SK-N-SH (cell line): ENCODE measurements at regions not wholly inside any gene's neighbourhood (a gene's known extent, or its start where the extent isn't known, plus 50 kb on each side); places are given as distances from the start of the nearest gene placed in this dataset.

Experiments used
- CTCF ChIA-PET: fragments of 300-600, 350-600 bp; formaldehyde crosslinking; extraction: SDS; loops from one replicate; lab custom pipeline; 2021; lab: Yijun Ruan, JAX
- POLR2A ChIA-PET: fragments of 350-600 bp; sonication (Branson Sonifier 250); formaldehyde crosslinking; extraction: SDS; loops from one replicate; lab custom pipeline; 2020; ENCODE audit warnings: antibody characterized with exemption, inconsistent platforms; lab: Yijun Ruan, JAX
- DNase-seq: peaks from one replicate; pipeline ENCODE4 v3.0.0; 2012
- H2AFZ ChIP-seq: fragments of 200-600 bp; sonication (generic); 2 replicates; pipeline ENCODE4 v1.8.1; 2016; ENCODE audit warnings: antibody characterized with exemption, mild to moderate bottlenecking, low read depth
- H3F3A ChIP-seq: fragments of 200-600 bp; sonication (generic); replicated peaks from 2 replicates; pipeline ENCODE3; 2016; ENCODE audit warnings: antibody characterized with exemption, mild to moderate bottlenecking; ENCODE audit not compliant: insufficient read depth
- H3K27ac ChIP-seq, 2 experiments: fragments of 200-500 bp in 1 of 2; fragments of 200-600 bp in 1 of 2; sonication (Bioruptor generic) in 1 of 2; sonication (generic), shearing (Covaris generic) in 1 of 2; 2 replicates each; pipeline versions ENCODE4 v1.5.1 to v1.6.1; 2014 to 2016; ENCODE audit warnings: low read depth in 2 of 2, inconsistent platforms in 1 of 2, low read length in 1 of 2, mild to moderate bottlenecking in 1 of 2, mixed read lengths in 1 of 2
- H3K27me3 ChIP-seq: fragments of 200-600 bp; sonication (generic), shearing (Covaris generic); 2 replicates; pipeline ENCODE4 v1.6.1; 2016; ENCODE audit warnings: mixed run types; ENCODE audit not compliant: insufficient read depth
- H3K36me3 ChIP-seq, 2 experiments: fragments of 200-500 bp in 1 of 2; fragments of 200-600 bp in 1 of 2; sonication (Bioruptor generic) in 1 of 2; sonication (generic) in 1 of 2; replicated peaks in 1 of 2; 2 replicates each; pipeline versions ENCODE3 to v1.5.1; 2014 to 2016; ENCODE audit warnings: low read length in 1 of 2, mild to moderate bottlenecking in 1 of 2; ENCODE audit not compliant: insufficient read depth in 2 of 2, control insufficient read depth in 1 of 2
- H3K4me1 ChIP-seq, 2 experiments: fragments of 200-500 bp in 1 of 2; fragments of 200-600 bp in 1 of 2; sonication (Bioruptor generic) in 1 of 2; sonication (generic), shearing (Covaris generic) in 1 of 2; 2 replicates each; pipeline versions ENCODE4 v1.5.1 to v1.6.1; 2014 to 2016; ENCODE audit warnings: low read depth in 1 of 2, low read length in 1 of 2, mixed run types in 1 of 2; ENCODE audit not compliant: insufficient read depth in 2 of 2, control insufficient read depth in 1 of 2
- H3K4me2 ChIP-seq: fragments of 200-600 bp; sonication (generic), shearing (Covaris generic); 2 replicates; pipeline ENCODE4 v1.6.1; 2017; ENCODE audit warnings: mixed run types
- H3K4me3 ChIP-seq, 2 experiments: fragments of 200-500 bp in 1 of 2; fragments of 200-600 bp in 1 of 2; sonication (Bioruptor generic) in 1 of 2; sonication (generic), shearing (Covaris generic) in 1 of 2; 2 replicates each; pipeline versions ENCODE4 v1.5.1 to v1.8.1; 2014 to 2016; ENCODE audit warnings: low read depth in 2 of 2, inconsistent platforms in 1 of 2, low read length in 1 of 2, mild to moderate bottlenecking in 1 of 2, mixed read lengths in 1 of 2, moderate library complexity in 1 of 2
- H3K79me2 ChIP-seq: fragments of 200-600 bp; sonication (generic); 2 replicates; pipeline ENCODE4 v1.8.1; 2017; ENCODE audit warnings: mild to moderate bottlenecking; ENCODE audit not compliant: insufficient read depth
- H3K9ac ChIP-seq: fragments of 200-600 bp; sonication (generic); 2 replicates; pipeline ENCODE4 v1.6.1; 2017; ENCODE audit warnings: mixed run types
- H3K9me2 ChIP-seq: fragments of 200-600 bp; sonication (generic); 2 replicates; pipeline ENCODE4 v1.6.1; 2017; ENCODE audit warnings: mixed run types
- H3K9me3 ChIP-seq: fragments of 200-600 bp; sonication (generic); 2 replicates; pipeline ENCODE4 v1.6.1; 2017; ENCODE audit warnings: mixed run types, mild to moderate bottlenecking, moderate library complexity
- H4K20me1 ChIP-seq: fragments of 200-600 bp; sonication (generic); 2 replicates; pipeline ENCODE4 v1.6.1; 2017; ENCODE audit warnings: mild to moderate bottlenecking, mixed run types; ENCODE audit not compliant: insufficient read depth
- CTCF ChIP-seq: fragments of 200-600 bp; sonication (generic); IDR thresholded peaks from 2 replicates; pipeline ENCODE4 v1.6.1; 2017; ENCODE audit warnings: antibody characterized with exemption, mild to moderate bottlenecking, moderate library complexity
- EP300 ChIP-seq, 2 experiments: IDR thresholded peaks; 2 replicates each; pipeline versions ENCODE4 v1.4.0 to v1.6.1; 2012; ENCODE audit warnings: borderline replicate concordance in 1 of 2, low read depth in 1 of 2, low read length in 1 of 2
- FOSL2 ChIP-seq: IDR thresholded peaks from 2 replicates; pipeline ENCODE4 v1.4.0; 2012; ENCODE audit warnings: low read depth, mild to moderate bottlenecking, moderate library complexity, borderline replicate concordance
- FOXM1 ChIP-seq: IDR thresholded peaks from 2 replicates; pipeline ENCODE4 v1.4.0; 2012; ENCODE audit warnings: low read depth, mild to moderate bottlenecking
- JUND ChIP-seq: IDR thresholded peaks from 2 replicates; pipeline ENCODE4 v1.4.0; 2012
- MAX ChIP-seq: IDR thresholded peaks from 2 replicates; pipeline ENCODE4 v1.4.0; 2012; ENCODE audit warnings: low read depth
- MXI1 ChIP-seq: IDR thresholded peaks from 2 replicates; pipeline ENCODE4 v1.6.1; 2012; ENCODE audit warnings: mild to moderate bottlenecking, low read depth, low read length, improper control_type of control experiment
- NFIC ChIP-seq: IDR thresholded peaks from 2 replicates; pipeline ENCODE4 v1.4.0; 2012; ENCODE audit warnings: borderline replicate concordance
- POLR2AphosphoS5 ChIP-seq: IDR thresholded peaks from 2 replicates; pipeline ENCODE4 v1.6.1; 2012; ENCODE audit warnings: low read depth, low read length
- RAD21 ChIP-seq: IDR thresholded peaks from 2 replicates; pipeline ENCODE4 v1.6.1; 2012; ENCODE audit warnings: mild to moderate bottlenecking, low read length
- RCOR1 ChIP-seq: fragments of 150-350 bp; IDR thresholded peaks from 2 replicates; pipeline ENCODE4 v1.6.1; 2017; ENCODE audit warnings: antibody characterized with exemption, low read length
- REST ChIP-seq: IDR thresholded peaks from 2 replicates; pipeline ENCODE4 v1.6.1; 2012; ENCODE audit warnings: mild to moderate bottlenecking, low read depth, low read length, moderate library complexity
- SMC3 ChIP-seq: IDR thresholded peaks from 2 replicates; pipeline ENCODE4 v1.6.1; 2012; ENCODE audit warnings: low read depth, low read length, improper control_type of control experiment
- TCF12 ChIP-seq: IDR thresholded peaks from 2 replicates; pipeline ENCODE4 v1.4.0; 2012
- TEAD4 ChIP-seq: IDR thresholded peaks from 2 replicates; pipeline ENCODE4 v1.4.0; 2012; ENCODE audit warnings: mild to moderate bottlenecking, borderline replicate concordance; ENCODE audit not compliant: insufficient read depth
- USF1 ChIP-seq: IDR thresholded peaks from 2 replicates; pipeline ENCODE4 v1.4.0; 2012; ENCODE audit warnings: low read depth, borderline replicate concordance
- USF2 ChIP-seq: fragments of 150-350 bp; IDR thresholded peaks from 2 replicates; pipeline ENCODE4 v1.6.1; 2017; ENCODE audit warnings: antibody characterized with exemption, low read length, low read depth, borderline replicate concordance
- WGBS: methylation state at CpG from one replicate; pipeline ENCODE4 v1.1.6; 2017; ENCODE audit warnings: low lambda C conversion rate; 5-methylcytosine and 5-hydroxymethylcytosine counted together

GRCh38 chr4:96035727-96036126, 195.8 kb downstream of the PDHA2 start:
- CTCF ChIA-PET: interaction anchor here (0.6 to 1.6 kb wide), 5 partner anchors 19 to 869 kb away, joined by 3 to 5 read pairs (median 5); no protein-coding TSS in a partner anchor
- Histone ChIP-seq H2AFZ (no peak overlapping the region), H3K9me3 (no peaks in the 10 kb centered on the region), H3K9me2 (peaks cover 3% of the 10 kb centered on the region; the same call in 1 of the 2 replicates), H3K27me3 (no peaks in the 10 kb centered on the region), H3K9ac (no peak overlapping the region), H3K4me3 (no peak overlapping the region; a peak in 1 of 4 replicates)
- POLR2A ChIA-PET: no interaction called here
- DNase-seq: no peak
- TF ChIP-seq POLR2AphosphoS5: no peak
- TF ChIP-seq CTCF: peak; percentile 54
- no peak for TF ChIP-seq USF1
- 0 out of 2 replicates have a peak, but pooled peaks have one; percentile 17 for TF ChIP-seq SMC3
- TF ChIP-seq RAD21: peak; percentile 63
- TF ChIP-seq, all 33 proteins: peak for 3
- no peaks in the 10 kb centered on the region for H3K36me3 ChIP-seq
- H3K27ac ChIP-seq: no peak overlapping the region
- no peaks in the 10 kb centered on the region; a peak in 1 of 4 replicates for H3K4me1 ChIP-seq
- no peak overlapping the region for H3K4me2 ChIP-seq
- no peaks in the 10 kb centered on the region for H4K20me1 ChIP-seq
- no peaks in the 10 kb centered on the region for H3K79me2 ChIP-seq
- no peaks in the 10 kb centered on the region for H3F3A ChIP-seq

GRCh38 chr4:96036781-96037180, 196.9 kb downstream of the PDHA2 start:
- no peaks in the 10 kb centered on the region for H3K79me2 ChIP-seq
- TF ChIP-seq MXI1 (no peak), FOSL2 (no peak), REST (no peak), TEAD4 (no peak), FOXM1 (no peak), MAX (no peak), POLR2AphosphoS5 (no peak), USF2 (no peak), NFIC (no peak), RCOR1 (no peak), EP300 (IDR thresholded peaks at IDR 0.05; ENCODE audit: borderline replicate concordance in 1 of 2, low read depth in 1 of 2, low read length in 1 of 2) (no peak), JUND (no peak), TCF12 (no peak)
- TF ChIP-seq, all 33 proteins: peak for 0
- Histone ChIP-seq H3K9me2 (no peaks in the 10 kb centered on the region), H4K20me1 (no peaks in the 10 kb centered on the region), H3K9me3 (no peaks in the 10 kb centered on the region), H3K4me1 (no peaks in the 10 kb centered on the region; a peak in 1 of 4 replicates), H3F3A (no peaks in the 10 kb centered on the region), H3K27me3 (no peaks in the 10 kb centered on the region), H2AFZ (no peak overlapping the region), H3K9ac (no peak overlapping the region), H3K4me2 (no peak overlapping the region), H3K36me3 (no peaks in the 10 kb centered on the region), H3K4me3 (no peak overlapping the region), H3K27ac (no peak overlapping the region)
- 50% methylated on average over 3 of the region's 3 CpGs for WGBS
- ChIA-PET POLR2A (no interaction called here), CTCF (interaction anchor here (1.4 kb wide), 1 partner anchor 20 kb away, joined by 5 read pairs; no protein-coding TSS in a partner anchor)
- no peak for DNase-seq
